GM18498 (cell line): ENCODE measurements at regions not wholly inside any gene's neighbourhood (a gene's known extent, or its start where the extent isn't known, plus 50 kb on each side); places are given as distances from the start of the nearest gene placed in this dataset.
"Not testable (repeated sequence)": the region's sequence is repeated elsewhere in the genome, so short reads cannot be mapped to it uniquely, and the experiment has no call there.

Experiments used
- ATAC-seq: cut with Tn5 transposase; IDR thresholded peaks from one replicate; pipeline ENCODE4 v1.9.1; 2021; ENCODE audit warnings: mild to moderate bottlenecking, moderate library complexity; ENCODE audit not compliant: unreplicated experiment

GRCh38 chr22:48506506-48507145 lies 1321.0 kb downstream of the BRD1 start:
- ATAC-seq: no peak

- no peak for ATAC-seq
Observed at GRCh38 chr22:48505891-48506290, 1321.8 kb downstream of the BRD1 start.

- ATAC-seq: no peak
Observed at GRCh38 chr22:48504519-48505140, 1323.0 kb downstream of the BRD1 start.

- no peak for ATAC-seq
Observed at GRCh38 chr22:48503876-48504275, 1323.8 kb downstream of the BRD1 start.

GRCh38 chr22:48503035-48503625 lies 1324.5 kb downstream of the BRD1 start:
- ATAC-seq: no peak

GRCh38 chr22:48501231-48501750 lies 1326.4 kb downstream of the BRD1 start:
- ATAC-seq: no peak

- ATAC-seq: no peak
Observed at GRCh38 chr22:48500471-48501230, 1327.0 kb downstream of the BRD1 start.

GRCh38 chr22:48499456-48500425 lies 1327.9 kb downstream of the BRD1 start:
- ATAC-seq: no peak

GRCh38 chr22:48498526-48499331 lies 1328.9 kb downstream of the BRD1 start:
- ATAC-seq: no peak

GRCh38 chr22:48497743-48498520 lies 1329.7 kb downstream of the BRD1 start:
- ATAC-seq: not testable (repeated sequence)

GRCh38 chr22:48496987-48497650 lies 1330.6 kb downstream of the BRD1 start:
- no peak for ATAC-seq

GRCh38 chr22:48496226-48496845 lies 1331.3 kb downstream of the BRD1 start:
- ATAC-seq: no peak

- no peak for ATAC-seq
Observed at GRCh38 chr22:48495751-48496080, 1332.0 kb downstream of the BRD1 start.

- no peak for ATAC-seq
Observed at GRCh38 chr22:48494968-48495750, 1332.5 kb downstream of the BRD1 start.

GRCh38 chr22:48494256-48494967 lies 1333.3 kb downstream of the BRD1 start:
- ATAC-seq: no peak

- ATAC-seq: no peak
Observed at GRCh38 chr22:48493733-48494132, 1333.9 kb downstream of the BRD1 start.
